Endothelial cell of umbilical vein (primary cell): ENCODE measurements at regions not wholly inside any gene's neighbourhood (a gene's known extent, or its start where the extent isn't known, plus 50 kb on each side); places are given as distances from the start of the nearest gene placed in this dataset.

Source experiments
- BruUV-seq: library from RNA; stranded (reverse); fragments of 400-500 nt; replicated peaks from 2 replicates; lab custom pipeline; 2021; lab: Mats Ljungman, UMichigan
- CTCF ChIA-PET: fragments of 300-600, 350-600 bp; sonication (Branson Sonifier 250); formaldehyde crosslinking; loops from one replicate; lab custom pipeline; 2021; ENCODE audit warnings: antibody characterized with exemption, inconsistent platforms; lab: Charles Lee
- POLR2A ChIA-PET: fragments of 300-600, 350-600 bp; sonication (Branson Sonifier 250); formaldehyde crosslinking; loops from one replicate; lab custom pipeline; 2021; ENCODE audit warnings: antibody characterized with exemption, inconsistent platforms; lab: Charles Lee
- DNase-seq: peaks from one replicate; pipeline ENCODE4 v3.0.0-alpha.2; 2011; ENCODE audit warnings: low read depth, low spot score
- FAIRE-seq: peaks from 2 replicates; lab custom pipeline; 2011; peaks lifted over from hg19 to GRCh38; lab: Jason Lieb, UNC
- H2AFZ ChIP-seq: 2 replicates; pipeline ENCODE4 v1.6.0; 2012; ENCODE audit warnings: low read depth, low read length, control low read depth, inconsistent platforms
- H3K27ac ChIP-seq: 2 replicates; pipeline ENCODE4 v1.5.1; 2011; ENCODE audit warnings: low read depth, mild to moderate bottlenecking, control low read depth, low read length, moderate library complexity; ENCODE audit not compliant: insufficient read depth
- H3K27me3 ChIP-seq, 2 experiments: 2 replicates each; pipeline versions ENCODE4 v1.6.0 to v1.6.1; 2011; ENCODE audit warnings: low read length in 2 of 2, mixed read lengths in 1 of 2; ENCODE audit not compliant: control insufficient read depth in 2 of 2, insufficient read depth in 2 of 2
- H3K36me3 ChIP-seq, 2 experiments: 2 replicates in 1 of 2; 3 replicates in 1 of 2; pipeline ENCODE4 v1.5.1; 2011; ENCODE audit warnings: low read length in 2 of 2, mild to moderate bottlenecking in 1 of 2, moderate library complexity in 1 of 2; ENCODE audit not compliant: control insufficient read depth in 2 of 2, insufficient read depth in 2 of 2; ENCODE audit errors: extremely low read depth in 1 of 2
- H3K4me1 ChIP-seq: 3 replicates; pipeline ENCODE4 v1.5.1; 2011; ENCODE audit warnings: mild to moderate bottlenecking, low read length; ENCODE audit not compliant: control insufficient read depth, insufficient read depth; ENCODE audit errors: extremely low read depth
- H3K4me2 ChIP-seq: 2 replicates; pipeline ENCODE4 v1.6.1; 2011; ENCODE audit warnings: low read length, control low read depth, mixed read lengths; ENCODE audit not compliant: insufficient read depth
- H3K4me3 ChIP-seq, 3 experiments: fragments of 200-600 bp in 1 of 3; sonication (generic), shearing (Covaris generic) in 1 of 3; replicated peaks in 1 of 3; 2 replicates each; pipeline ENCODE4 v1.5.1; 2011 to 2016; ENCODE audit warnings: control low read depth in 3 of 3, low read length in 3 of 3, mild to moderate bottlenecking in 2 of 3, inconsistent platforms in 1 of 3, low read depth in 1 of 3, moderate library complexity in 1 of 3; ENCODE audit not compliant: insufficient read depth in 1 of 3
- H3K79me2 ChIP-seq: 2 replicates; pipeline ENCODE4 v1.6.0; 2012; ENCODE audit warnings: low read length, inconsistent platforms; ENCODE audit not compliant: control insufficient read depth, insufficient read depth
- H3K9ac ChIP-seq: replicated peaks from 2 replicates; pipeline ENCODE3; 2011; ENCODE audit warnings: low read length, control low read depth; ENCODE audit not compliant: insufficient read depth; ENCODE audit errors: extremely low read depth
- H3K9me1 ChIP-seq: replicated peaks from 3 replicates; pipeline ENCODE4 v1.6.0; 2011; ENCODE audit warnings: mild to moderate bottlenecking, low read length; ENCODE audit not compliant: control insufficient read depth, insufficient read depth; ENCODE audit errors: extremely low read depth
- H3K9me3 ChIP-seq: replicated peaks from 2 replicates; pipeline ENCODE4 v1.5.1; 2012; ENCODE audit warnings: low read length, inconsistent platforms; ENCODE audit not compliant: control insufficient read depth, insufficient read depth
- H4K20me1 ChIP-seq: replicated peaks from 2 replicates; pipeline ENCODE3; 2011; ENCODE audit warnings: mild to moderate bottlenecking, low read length; ENCODE audit not compliant: control insufficient read depth, insufficient read depth; ENCODE audit errors: extremely low read depth
- CTCF ChIP-seq, 2 donors: IDR thresholded peaks; 1 replicate in 1 of 2; 2 replicates in 1 of 2; pipeline ENCODE4 v1.5.1; 2011; ENCODE audit warnings: low read length in 2 of 2, mild to moderate bottlenecking in 2 of 2, moderate library complexity in 2 of 2, control low read depth in 1 of 2, inconsistent platforms in 1 of 2, low read depth in 1 of 2; ENCODE audit not compliant: insufficient read depth in 1 of 2; ENCODE audit errors: extremely low read depth in 1 of 2
- EZH2 ChIP-seq: IDR thresholded peaks from 2 replicates; pipeline ENCODE4 v1.6.1; 2012; ENCODE audit warnings: borderline replicate concordance, low read depth, mild to moderate bottlenecking, moderate library complexity, low read length, inconsistent platforms; ENCODE audit not compliant: severe bottlenecking
- FOS ChIP-seq: IDR thresholded peaks from 2 replicates; pipeline ENCODE4 v1.6.1; 2011; ENCODE audit warnings: mild to moderate bottlenecking, low read length, moderate library complexity, borderline replicate concordance; ENCODE audit not compliant: insufficient read depth
- GATA2 ChIP-seq: IDR thresholded peaks from 2 replicates; pipeline ENCODE4 v1.7.0; 2011; ENCODE audit warnings: low read depth, mild to moderate bottlenecking, moderate library complexity, mixed read lengths, low read length; ENCODE audit not compliant: insufficient read length, insufficient read depth
- JUN ChIP-seq: IDR thresholded peaks from 2 replicates; pipeline ENCODE4 v1.6.1; 2011; ENCODE audit warnings: borderline replicate concordance, low read depth; ENCODE audit not compliant: insufficient read length, insufficient read depth
- MAX ChIP-seq: IDR thresholded peaks from 2 replicates; pipeline ENCODE4 v1.6.1; 2011; ENCODE audit not compliant: insufficient read depth, insufficient read length
- MYC ChIP-seq: IDR thresholded peaks from one replicate; pipeline ENCODE4 v1.6.1; 2011; ENCODE audit warnings: mild to moderate bottlenecking, low read depth, low read length
- POLR2A ChIP-seq: IDR thresholded peaks from 2 replicates; pipeline ENCODE4 v1.6.1; 2012; ENCODE audit warnings: low read depth, mild to moderate bottlenecking, control low read depth, low read length
- POLR2AphosphoS5 ChIP-seq: IDR thresholded peaks from 2 replicates; pipeline ENCODE4 v1.6.1; 2012; ENCODE audit warnings: low read depth, mild to moderate bottlenecking, control low read depth, low read length, moderate library complexity; ENCODE audit not compliant: insufficient read depth
- dilution Hi-C: fragments of 300-500 bp; cut with MboI; formaldehyde crosslinking; loops from one replicate; pipeline ENCODE4 v1.15.0; 2019; ENCODE audit warnings: low sequenced_read_pairs; ENCODE audit not compliant: extremely low pct_ligation_motif_present
- intact Hi-C: fragments of 100-400 bp; cut with micrococcal nuclease; formaldehyde crosslinking; loops from one replicate; pipeline ENCODE4 v1.10.0; 2022

- Histone ChIP-seq H3K27me3 (no peaks in the 10 kb centered on the region), H3K9me3 (peaks cover 2% of the 10 kb centered on the region), H3K27ac (no peak overlapping the region), H3K4me2 (no peak overlapping the region), H2AFZ (no peak overlapping the region), H3K36me3 (no peaks in the 10 kb centered on the region), H3K4me1 (no peaks in the 10 kb centered on the region), H4K20me1 (no peaks in the 10 kb centered on the region), H3K9ac (no peak overlapping the region), H3K4me3 (no peak overlapping the region), H3K79me2 (no peaks in the 10 kb centered on the region), H3K9me1 (no peaks in the 10 kb centered on the region)
- no peak for TF ChIP-seq CTCF (IDR thresholded peaks at IDR 0.05; ENCODE audit: extremely low read depth in 1 of 2, insufficient read depth in 1 of 2, low read depth in 1 of 2, low read length in 2 of 2)
- TF ChIP-seq MYC = no peak
- TF ChIP-seq FOS = no peak
- TF ChIP-seq POLR2A = no peak
- no peak for TF ChIP-seq EZH2
- no peak for TF ChIP-seq MAX
- no peak for TF ChIP-seq POLR2AphosphoS5
- TF ChIP-seq GATA2 = no peak
- no peak for TF ChIP-seq JUN
- ChIA-PET POLR2A (no interaction called here), CTCF (no interaction called here)
- FAIRE-seq (no peak), DNase-seq (no peak)
- dilution Hi-C loops (no loop called here), intact Hi-C loops (no loop called here)
- no TSS peak for BruUV-seq
These were observed 315.7 kb upstream of the RRP15 start for GRCh38 chr1:217969428-217969827.
